B cell (primary cell): ENCODE measurements at regions not wholly inside any gene's neighbourhood (a gene's known extent, or its start where the extent isn't known, plus 50 kb on each side); places are given as distances from the start of the nearest gene placed in this dataset.

ENCODE experiments used
- CTCF ChIP-seq: fragments of 200-600 bp; IDR thresholded peaks from one replicate; pipeline ENCODE4 v1.8.0; 2022; ENCODE audit warnings: antibody characterized with exemption, mild to moderate bottlenecking
- EZH2 ChIP-seq: IDR thresholded peaks from 2 replicates; pipeline ENCODE4 v1.6.1; 2012; ENCODE audit warnings: borderline replicate concordance, low read depth, mild to moderate bottlenecking, moderate library complexity, low read length; ENCODE audit not compliant: insufficient read depth, poor library complexity, severe bottlenecking

- no peak for TF ChIP-seq CTCF
- no peak for TF ChIP-seq EZH2
These were observed 49.8 kb upstream of the COPS8 start for GRCh38 chr2:237035781-237036475.
